DOHH2 (cell line): ENCODE measurements at regions not wholly inside any gene's neighbourhood (a gene's known extent, or its start where the extent isn't known, plus 50 kb on each side); places are given as distances from the start of the nearest gene placed in this dataset.

Source experiments
- H3F3A ChIP-seq: fragments of 200-600 bp; sonication (generic), shearing (Covaris generic); 2 replicates; pipeline ENCODE4 v1.6.0; 2016; ENCODE audit warnings: antibody characterized with exemption, mild to moderate bottlenecking; ENCODE audit not compliant: control insufficient read depth, insufficient read depth
- H3K27ac ChIP-seq: fragments of 200-600 bp; sonication (generic); 2 replicates; pipeline ENCODE4 v1.5.1; 2014; ENCODE audit warnings: low read depth, mild to moderate bottlenecking, low read length, moderate library complexity
- H3K27me3 ChIP-seq: fragments of 200-600 bp; sonication (generic); 2 replicates; pipeline ENCODE4 v1.6.1; 2014; ENCODE audit warnings: mild to moderate bottlenecking, low read length, mixed read lengths; ENCODE audit not compliant: control insufficient read depth
- H3K36me3 ChIP-seq: fragments of 200-600 bp; sonication (generic); 2 replicates; pipeline ENCODE4 v1.6.1; 2014; ENCODE audit warnings: mild to moderate bottlenecking, low read length, moderate library complexity, mixed read lengths; ENCODE audit not compliant: control insufficient read depth
- H3K4me1 ChIP-seq: fragments of 200-600 bp; sonication (generic); 2 replicates; pipeline ENCODE4 v1.6.1; 2014; ENCODE audit warnings: mild to moderate bottlenecking, low read length, mixed read lengths; ENCODE audit not compliant: control insufficient read depth
- H3K4me2 ChIP-seq: fragments of 200-600 bp; sonication (generic); 2 replicates; pipeline ENCODE4 v1.6.0; 2014; ENCODE audit warnings: mild to moderate bottlenecking, low read length, moderate library complexity
- H3K4me3 ChIP-seq: fragments of 200-600 bp; sonication (generic); 2 replicates; pipeline ENCODE4 v1.5.1; 2014; ENCODE audit warnings: mild to moderate bottlenecking, low read length, mixed read lengths
- H3K79me2 ChIP-seq: fragments of 200-600 bp; sonication (generic); 2 replicates; pipeline ENCODE4 v1.6.1; 2014; ENCODE audit warnings: mild to moderate bottlenecking, low read length, mixed read lengths; ENCODE audit not compliant: control insufficient read depth
- H3K9me2 ChIP-seq: fragments of 200-600 bp; sonication (generic); replicated peaks from 2 replicates; pipeline ENCODE4 v1.6.1; 2014; ENCODE audit warnings: mild to moderate bottlenecking, low read length, mixed read lengths; ENCODE audit not compliant: control insufficient read depth
- H3K9me3 ChIP-seq: fragments of 200-600 bp; sonication (generic); 2 replicates; pipeline ENCODE4 v1.6.1; 2014; ENCODE audit warnings: antibody characterized with exemption, low read length, mixed read lengths; ENCODE audit not compliant: control insufficient read depth, insufficient read depth
- H4K20me1 ChIP-seq: fragments of 200-600 bp; sonication (generic); 2 replicates; pipeline ENCODE4 v1.6.0; 2014; ENCODE audit warnings: low read depth, mild to moderate bottlenecking, antibody characterized with exemption, low read length, moderate library complexity; ENCODE audit not compliant: control insufficient read depth, insufficient read depth
- CTCF ChIP-seq: fragments of 200-600 bp; sonication (generic); IDR thresholded peaks from one replicate; pipeline ENCODE4 v1.5.1; 2014; ENCODE audit warnings: antibody characterized with exemption, mild to moderate bottlenecking, low read depth, low read length; ENCODE audit not compliant: poor library complexity, severe bottlenecking
- EZH2phosphoT487 ChIP-seq: fragments of 200-600 bp; sonication (generic); IDR thresholded peaks from 2 replicates; pipeline ENCODE4 v1.6.1; 2017; ENCODE audit warnings: borderline replicate concordance, mild to moderate bottlenecking, antibody characterized with exemption, low read length, moderate library complexity, mixed read lengths

- Histone ChIP-seq H3K9me3 (no peaks in the 10 kb centered on the region), H3K27me3 (no peaks in the 10 kb centered on the region), H3K79me2 (no peaks in the 10 kb centered on the region), H3K4me3 (no peak overlapping the region), H3K4me1 (peaks cover 5% of the 10 kb centered on the region; the same call in 1 of the 2 replicates), H4K20me1 (no peaks in the 10 kb centered on the region), H3F3A (no peaks in the 10 kb centered on the region), H3K36me3 (no peaks in the 10 kb centered on the region), H3K4me2 (no peak overlapping the region), H3K27ac (no peak overlapping the region), H3K9me2 (no peaks in the 10 kb centered on the region)
- no peak for TF ChIP-seq CTCF
- TF ChIP-seq EZH2phosphoT487 = no peak
Observed at GRCh38 chr1:199297174-199297573, 658.3 kb downstream of the PTPRC start.

DNA sequence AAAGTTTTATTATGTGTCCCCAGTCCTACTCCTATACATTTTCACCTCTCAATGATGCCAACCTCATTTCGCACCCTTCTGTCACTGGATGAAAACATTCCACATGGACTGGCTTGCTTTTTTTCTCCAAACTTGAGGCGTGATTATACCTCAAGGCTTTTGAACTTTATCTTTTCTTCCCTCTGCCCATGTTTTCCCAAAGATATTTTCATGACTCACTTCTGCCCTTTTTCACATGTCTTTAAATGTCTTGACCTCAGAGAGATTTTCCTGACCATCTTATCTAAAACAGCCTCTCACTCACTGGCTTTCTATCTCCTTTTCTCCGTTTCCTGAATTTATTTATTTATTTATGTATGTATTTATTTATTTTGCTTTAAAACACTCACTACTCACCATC lies 659.0 kb downstream of the PTPRC start:
- no peaks in the 10 kb centered on the region for H3F3A ChIP-seq
- H3K79me2 ChIP-seq = no peaks in the 10 kb centered on the region

GRCh38 chr1:199298825-199299224 lies 660.0 kb downstream of the PTPRC start:
- no peak for TF ChIP-seq CTCF
- no peak for TF ChIP-seq EZH2phosphoT487
- no peaks in the 10 kb centered on the region for H3K79me2 ChIP-seq
- H3K4me3 ChIP-seq = no peak overlapping the region
- H3K27ac ChIP-seq = no peak overlapping the region
- H3K9me2 ChIP-seq = no peaks in the 10 kb centered on the region
- H3K4me2 ChIP-seq = no peak overlapping the region
- no peaks in the 10 kb centered on the region for H3K36me3 ChIP-seq
- no peaks in the 10 kb centered on the region for H4K20me1 ChIP-seq
- no peaks in the 10 kb centered on the region for H3F3A ChIP-seq
- no peaks in the 10 kb centered on the region for H3K9me3 ChIP-seq
- H3K4me1 ChIP-seq = peaks cover 5% of the 10 kb centered on the region; the same call in 1 of the 2 replicates
- H3K27me3 ChIP-seq = no peaks in the 10 kb centered on the region

More for the DNA sequence above, 659.0 kb downstream of the PTPRC start:
- Histone ChIP-seq H3K4me1 (peaks cover 5% of the 10 kb centered on the region; the same call in 1 of the 2 replicates), H3K36me3 (no peaks in the 10 kb centered on the region), H3K27me3 (no peaks in the 10 kb centered on the region), H3K9me3 (no peaks in the 10 kb centered on the region), H3K4me2 (no peak overlapping the region), H4K20me1 (no peaks in the 10 kb centered on the region), H3K9me2 (no peaks in the 10 kb centered on the region), H3K27ac (no peak overlapping the region), H3K4me3 (no peak overlapping the region)
- no peak for TF ChIP-seq CTCF
- no peak for TF ChIP-seq EZH2phosphoT487
